Right lobe of liver (tissue), 6 donors: ENCODE measurements at regions not wholly inside any gene's neighbourhood (a gene's known extent, or its start where the extent isn't known, plus 50 kb on each side); places are given as distances from the start of the nearest gene placed in this dataset.
A peak's percentile ranks its signal among the peaks of the same experiment; 100 is the strongest.

Experiments used
- ATAC-seq, 4 donors: fragments of 200-7000 bp; cut with Tn5 transposase; one replicate each; pipeline ENCODE4 v1.9.1; 2020; ENCODE audit warnings: mild to moderate bottlenecking in 4 of 4, moderate library complexity in 4 of 4
- DNase-seq, 3 donors: peaks; one replicate each; pipeline ENCODE4 v3.0.0-alpha.2; 2020
- H3K27ac ChIP-seq, 3 donors: fragments of 200-600 bp; one replicate each; pipeline ENCODE4 v1.8.0; 2022
- H3K27me3 ChIP-seq, 2 donors: fragments of 200-600 bp; one replicate each; pipeline ENCODE4 v1.8.0; 2022
- H3K36me3 ChIP-seq, 4 donors: fragments of 200-600 bp; sonication (generic) in 1 of 4; one replicate each; pipeline versions ENCODE4 v1.5.1 to v1.8.0; 2017 to 2022; ENCODE audit warnings: control low read depth in 1 of 4
- H3K4me1 ChIP-seq, 4 donors: fragments of 200-600 bp; sonication (generic) in 1 of 4; one replicate each; pipeline versions ENCODE4 v1.5.1 to v1.8.0; 2017 to 2022; ENCODE audit warnings: control low read depth in 1 of 4
- H3K4me3 ChIP-seq, 3 donors: fragments of 200-600 bp; one replicate each; pipeline ENCODE4 v1.8.0; 2022
- H3K9me3 ChIP-seq, 4 donors: fragments of 200-600 bp; sonication (generic) in 1 of 4; one replicate each; pipeline versions ENCODE4 v1.5.1 to v1.8.0; 2017 to 2022; ENCODE audit warnings: control low read depth in 1 of 4
- POLR2A ChIP-seq: fragments of 450-650 bp; IDR thresholded peaks from one replicate; pipeline ENCODE4 v1.6.1; 2017; ENCODE audit warnings: antibody characterized with exemption, mild to moderate bottlenecking
- whole genome bisulfite sequencing: methylation state at CpG from one replicate; pipeline ENCODE4 v1.1.6; 2018; ENCODE audit warnings: low coverage, low lambda C conversion rate; ENCODE audit not compliant: insufficient coverage; ENCODE audit errors: missing lambda C conversion rate; 5-methylcytosine and 5-hydroxymethylcytosine counted together
- intact Hi-C, 2 donors: fragments of 100-400 bp; cut with DNase I; formaldehyde crosslinking; loops; one replicate each; pipeline versions ENCODE4 v1.11.2 to v1.14.1; 2022
- TF ChIP-seq, protein P1 (sequence below), 4 donors: fragments of 200-600 bp in 3 of 4; fragments of 450-650 bp in 1 of 4; IDR thresholded peaks; one replicate each; pipeline versions ENCODE4 v1.5.1 to v1.8.0; 2016 to 2022; ENCODE audit warnings: antibody characterized with exemption in 4 of 4, mild to moderate bottlenecking in 2 of 4
- donor health status: DM: no; HTN: yes; CAD: no.
- donor health status: DM: no; HTN: no; CAD: no.
- donor health status: DM: no; HTN: no; CAD: no.
- donor health status: DM: no; HTN: yes; CAD: no.
- donor health status: DM: no; HTN: yes; CAD: no.

DNA sequence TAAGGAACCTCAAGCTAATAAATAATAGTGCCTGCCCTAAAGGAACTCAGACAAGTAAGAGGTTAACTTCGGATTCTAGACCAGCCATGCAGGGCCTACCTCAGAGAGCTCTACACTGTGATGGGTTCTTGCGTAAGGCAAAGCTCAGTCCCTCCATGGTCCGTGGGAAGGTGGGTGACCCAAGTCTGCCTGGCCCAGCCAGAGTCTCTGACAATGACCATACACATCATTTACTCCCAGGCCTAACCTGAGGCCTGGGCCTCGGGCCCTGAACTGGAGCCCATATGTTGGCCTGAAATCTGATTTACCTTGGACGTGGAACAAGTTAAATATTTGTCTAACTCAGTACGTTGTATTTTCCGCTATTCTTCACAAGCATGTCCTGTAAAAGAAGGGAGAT, 55.1 kb downstream of the TMEM174 start:
- no peak overlapping the region for H3K27ac ChIP-seq
- peaks cover 0 to 31% of the 10 kb centered on the region in 2 donors for H3K27me3 ChIP-seq
- 27% methylated on average over 4 of the region's 7 CpGs for WGBS
- H3K4me3 ChIP-seq = no peak overlapping the region
- peaks cover 0 to 11% (median 0%) of the 10 kb centered on the region in 4 donors for H3K4me1 ChIP-seq
- DNase-seq (no peak), ATAC-seq (peak in 1 of 4 donors; percentile 28)
- intact Hi-C loops = no loop called here
- no peaks in the 10 kb centered on the region for H3K9me3 ChIP-seq
- no peaks in the 10 kb centered on the region for H3K36me3 ChIP-seq
- TF ChIP-seq, protein P1, sequence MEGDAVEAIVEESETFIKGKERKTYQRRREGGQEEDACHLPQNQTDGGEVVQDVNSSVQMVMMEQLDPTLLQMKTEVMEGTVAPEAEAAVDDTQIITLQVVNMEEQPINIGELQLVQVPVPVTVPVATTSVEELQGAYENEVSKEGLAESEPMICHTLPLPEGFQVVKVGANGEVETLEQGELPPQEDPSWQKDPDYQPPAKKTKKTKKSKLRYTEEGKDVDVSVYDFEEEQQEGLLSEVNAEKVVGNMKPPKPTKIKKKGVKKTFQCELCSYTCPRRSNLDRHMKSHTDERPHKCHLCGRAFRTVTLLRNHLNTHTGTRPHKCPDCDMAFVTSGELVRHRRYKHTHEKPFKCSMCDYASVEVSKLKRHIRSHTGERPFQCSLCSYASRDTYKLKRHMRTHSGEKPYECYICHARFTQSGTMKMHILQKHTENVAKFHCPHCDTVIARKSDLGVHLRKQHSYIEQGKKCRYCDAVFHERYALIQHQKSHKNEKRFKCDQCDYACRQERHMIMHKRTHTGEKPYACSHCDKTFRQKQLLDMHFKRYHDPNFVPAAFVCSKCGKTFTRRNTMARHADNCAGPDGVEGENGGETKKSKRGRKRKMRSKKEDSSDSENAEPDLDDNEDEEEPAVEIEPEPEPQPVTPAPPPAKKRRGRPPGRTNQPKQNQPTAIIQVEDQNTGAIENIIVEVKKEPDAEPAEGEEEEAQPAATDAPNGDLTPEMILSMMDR (IDR thresholded peaks at IDR 0.05) = no peak
- TF ChIP-seq POLR2A = no peak
